GM12878 (cell line): ENCODE measurements at regions not wholly inside any gene's neighbourhood (a gene's known extent, or its start where the extent isn't known, plus 50 kb on each side); places are given as distances from the start of the nearest gene placed in this dataset.

ENCODE experiments used
- ATAC-seq: fragments of 200-7000 bp; cut with Tn5 transposase; 3 replicates; pipeline ENCODE4 v1.9.1; 2020; ENCODE audit warnings: mild to moderate bottlenecking, moderate library complexity
- BruUV-seq: library from RNA; stranded (reverse); fragments of 400-500 nt; replicated peaks from 2 replicates; lab custom pipeline; 2021; lab: Mats Ljungman, UMichigan
- CTCF ChIA-PET: fragments of 300-600 bp; sonication (Branson Sonifier 250); formaldehyde crosslinking; extraction: SDS; loops from one replicate; lab custom pipeline; 2021; ENCODE audit warnings: inconsistent platforms; lab: Yijun Ruan, JAX
- POLR2A ChIA-PET: fragments of 350-600 bp; formaldehyde crosslinking; extraction: SDS; loops from one replicate; lab custom pipeline; 2021; ENCODE audit warnings: inconsistent platforms; lab: Charles Lee
- RAD21 ChIA-PET: fragments of 300-600 bp; sonication (Branson Sonifier 250); formaldehyde crosslinking; loops from one replicate; lab custom pipeline; 2023; ENCODE audit warnings: antibody characterized with exemption; ENCODE audit not compliant: unreplicated experiment; lab: Charles Lee
- SMC1A ChIA-PET: fragments of 300-600 bp; sonication (Branson Sonifier 250); formaldehyde crosslinking; loops from one replicate; lab custom pipeline; 2023; ENCODE audit not compliant: unreplicated experiment, uncharacterized antibody; lab: Charles Lee
- DNase-seq: peaks from one replicate; pipeline ENCODE4 v3.0.0-alpha.2; 2011; ENCODE audit warnings: low read depth, low spot score
- FAIRE-seq: peaks from 3 replicates; lab custom pipeline; 2011; peaks lifted over from hg19 to GRCh38; lab: Jason Lieb, UNC
- H2AFZ ChIP-seq: 2 replicates; pipeline ENCODE4 v1.6.0; 2011; ENCODE audit warnings: low read depth, low read length, control low read depth; ENCODE audit not compliant: control insufficient read depth
- H3K27ac ChIP-seq: 2 replicates; pipeline ENCODE4 v1.5.1; 2011; ENCODE audit warnings: control low read depth; ENCODE audit not compliant: control insufficient read depth, insufficient read depth
- H3K27me3 ChIP-seq, 2 experiments: replicated peaks in 1 of 2; 2 replicates each; pipeline versions ENCODE4 v1.6.0 to v1.6.1; 2011; ENCODE audit warnings: low read length in 1 of 2; ENCODE audit not compliant: control insufficient read depth in 2 of 2, insufficient read depth in 2 of 2
- H3K36me3 ChIP-seq, 2 experiments: 2 replicates each; pipeline ENCODE4 v1.5.1; 2011; ENCODE audit warnings: low read length in 1 of 2; ENCODE audit not compliant: control insufficient read depth in 2 of 2, insufficient read depth in 2 of 2
- H3K4me1 ChIP-seq: 2 replicates; pipeline ENCODE4 v1.6.1; 2011; ENCODE audit warnings: mild to moderate bottlenecking, low read length, moderate library complexity, mixed read lengths; ENCODE audit not compliant: control insufficient read depth, insufficient read depth
- H3K4me2 ChIP-seq: 2 replicates; pipeline ENCODE4 v1.6.0; 2011; ENCODE audit warnings: control low read depth; ENCODE audit not compliant: control insufficient read depth, insufficient read depth
- H3K4me3 ChIP-seq: fragments of 200-600 bp; sonication (generic); 2 replicates; pipeline ENCODE4 v1.5.1; 2016
- H3K79me2 ChIP-seq: 2 replicates; pipeline ENCODE4 v1.6.0; 2011; ENCODE audit warnings: low read length; ENCODE audit not compliant: control insufficient read depth, insufficient read depth
- H3K9ac ChIP-seq: 2 replicates; pipeline ENCODE4 v1.8.0; 2011; ENCODE audit warnings: low read length, control low read depth, mixed read lengths; ENCODE audit not compliant: control insufficient read depth, insufficient read depth
- H3K9me3 ChIP-seq: replicated peaks from 3 replicates; pipeline ENCODE4 v1.5.1; 2011; ENCODE audit warnings: mild to moderate bottlenecking, low read length; ENCODE audit not compliant: control insufficient read depth, insufficient read depth
- H4K20me1 ChIP-seq: 2 replicates; pipeline ENCODE4 v1.6.0; 2011; ENCODE audit not compliant: control insufficient read depth, insufficient read depth
- ATF2 ChIP-seq: IDR thresholded peaks from 2 replicates; pipeline ENCODE4 v1.6.1; 2012; ENCODE audit warnings: low read length, inconsistent platforms
- E2F4 ChIP-seq: IDR thresholded peaks from 2 replicates; pipeline ENCODE4 v1.6.1; 2012; ENCODE audit warnings: low read depth, low read length, improper control_type of control experiment
- HDAC6 ChIP-seq: fragments of 200-600 bp; sonication (generic); IDR thresholded peaks from one replicate; pipeline ENCODE4 v1.8.0; 2017; ENCODE audit warnings: antibody characterized with exemption; ENCODE audit not compliant: unreplicated experiment
- POLR2AphosphoS2 ChIP-seq: IDR thresholded peaks from 2 replicates; pipeline ENCODE4 v1.6.1; 2011; ENCODE audit warnings: low read depth, mild to moderate bottlenecking, low read length, improper control_type of control experiment, moderate library complexity
- PRDM15 ChIP-seq: fragments of 450-650 bp; formaldehyde crosslinking; IDR thresholded peaks from 2 replicates; pipeline ENCODE4 v1.4.0; 2020; ENCODE audit warnings: mild to moderate bottlenecking, moderate library complexity
- RAD51 ChIP-seq: fragments of 450-650 bp; IDR thresholded peaks from 2 replicates; pipeline ENCODE4 v1.6.1; 2016; ENCODE audit warnings: moderate library complexity, mild to moderate bottlenecking, inconsistent platforms
- RUNX3 ChIP-seq: IDR thresholded peaks from 2 replicates; pipeline ENCODE4 v1.6.1; 2012; ENCODE audit warnings: low read length, inconsistent platforms
- SPI1 ChIP-seq: IDR thresholded peaks from 2 replicates; pipeline ENCODE4 v1.6.1; 2011; ENCODE audit warnings: low read depth, mild to moderate bottlenecking, low read length, moderate library complexity, borderline replicate concordance; ENCODE audit not compliant: insufficient read depth
- SUZ12 ChIP-seq: fragments of 200-600 bp; sonication (generic); IDR thresholded peaks from one replicate; pipeline ENCODE4 v1.6.1; 2018; ENCODE audit warnings: antibody characterized with exemption, mild to moderate bottlenecking; ENCODE audit not compliant: unreplicated experiment
- TBL1XR1 ChIP-seq: IDR thresholded peaks from 2 replicates; pipeline ENCODE4 v1.6.1; 2012; ENCODE audit warnings: low read depth, low read length, improper control_type of control experiment
- WGBS: methylation state at CpG from one replicate; pipeline ENCODE4 v1.1.6; 2016; ENCODE audit warnings: low lambda C conversion rate; ENCODE audit not compliant: insufficient replicate concordance, insufficient coverage; ENCODE audit errors: missing lambda C conversion rate; 5-methylcytosine and 5-hydroxymethylcytosine counted together
- in situ Hi-C: fragments of 300-500 bp; cut with MboI; formaldehyde crosslinking; loops from 9 replicates; pipeline ENCODE4 v1.14.3; 2018; ENCODE audit warnings: mixed read lengths
- intact Hi-C: fragments of 100-400 bp; cut with micrococcal nuclease; formaldehyde crosslinking; loops from one replicate; pipeline ENCODE4 v1.14.2; 2022; ENCODE audit not compliant: unreplicated experiment
- TF ChIP-seq, protein P1 (sequence below): fragments of 450-650 bp; IDR thresholded peaks from 2 replicates; pipeline ENCODE4 v1.6.1; 2014; ENCODE audit warnings: mild to moderate bottlenecking

- H2AFZ ChIP-seq, result no peak overlapping the region
- H3K27ac ChIP-seq, result no peak overlapping the region
- H3K4me1 ChIP-seq, result no peaks in the 10 kb centered on the region
- no peak for DNase-seq
- no peaks in the 10 kb centered on the region for H4K20me1 ChIP-seq
- no peaks in the 10 kb centered on the region for H3K9me3 ChIP-seq
- BruUV-seq, result no TSS peak
- H3K4me3 ChIP-seq, result no peak overlapping the region
- no peak for FAIRE-seq
- H3K27me3 ChIP-seq, result no peaks in the 10 kb centered on the region
- no peak overlapping the region for H3K4me2 ChIP-seq
- ChIA-PET CTCF (no interaction called here), RAD21 (no interaction called here), SMC1A (no interaction called here), POLR2A (no interaction called here)
- intact Hi-C loops (no loop called here), in situ Hi-C loops (no loop called here)
- H3K9ac ChIP-seq, result no peak overlapping the region
- no peaks in the 10 kb centered on the region for H3K79me2 ChIP-seq
- TF ChIP-seq E2F4 (no peak), TBL1XR1 (no peak), RAD51 (no peak), HDAC6 (no peak), POLR2AphosphoS2 (no peak), RUNX3 (no peak), ATF2 (no peak), SUZ12 (no peak), SPI1 (no peak), PRDM15 (CRISPR knock-in tag) (no peak)
- TF ChIP-seq, protein P1, sequence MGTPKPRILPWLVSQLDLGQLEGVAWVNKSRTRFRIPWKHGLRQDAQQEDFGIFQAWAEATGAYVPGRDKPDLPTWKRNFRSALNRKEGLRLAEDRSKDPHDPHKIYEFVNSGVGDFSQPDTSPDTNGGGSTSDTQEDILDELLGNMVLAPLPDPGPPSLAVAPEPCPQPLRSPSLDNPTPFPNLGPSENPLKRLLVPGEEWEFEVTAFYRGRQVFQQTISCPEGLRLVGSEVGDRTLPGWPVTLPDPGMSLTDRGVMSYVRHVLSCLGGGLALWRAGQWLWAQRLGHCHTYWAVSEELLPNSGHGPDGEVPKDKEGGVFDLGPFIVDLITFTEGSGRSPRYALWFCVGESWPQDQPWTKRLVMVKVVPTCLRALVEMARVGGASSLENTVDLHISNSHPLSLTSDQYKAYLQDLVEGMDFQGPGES, result no peak
- 17% methylated on average over 2 of the region's 2 CpGs for WGBS
- H3K36me3 ChIP-seq, result no peaks in the 10 kb centered on the region
- no peak for ATAC-seq
Measured at GRCh38 chr21:19011451-19011850, 607.9 kb upstream of the TMPRSS15 start.
